Peyer's patch (tissue), 4 donors: ENCODE measurements at regions not wholly inside any gene's neighbourhood (a gene's known extent, or its start where the extent isn't known, plus 50 kb on each side); places are given as distances from the start of the nearest gene placed in this dataset.

ENCODE experiments used
- POLR2A ChIP-seq, 2 donors: fragments of 450-650 bp; IDR thresholded peaks; one replicate each; pipeline ENCODE4 v1.5.1; 2017; ENCODE audit warnings: antibody characterized with exemption in 2 of 2, mild to moderate bottlenecking in 2 of 2, moderate library complexity in 2 of 2
- TF ChIP-seq, protein P1 (sequence below), 6 experiments: fragments of 450-650 bp in 4 of 6; fragments of 200-600 bp in 2 of 6; sonication (generic) in 1 of 6; IDR thresholded peaks; one replicate each; pipeline ENCODE4 v1.5.1; 2017 to 2019; ENCODE audit warnings: antibody characterized with exemption in 6 of 6, mild to moderate bottlenecking in 3 of 6, moderate library complexity in 1 of 6

DNA sequence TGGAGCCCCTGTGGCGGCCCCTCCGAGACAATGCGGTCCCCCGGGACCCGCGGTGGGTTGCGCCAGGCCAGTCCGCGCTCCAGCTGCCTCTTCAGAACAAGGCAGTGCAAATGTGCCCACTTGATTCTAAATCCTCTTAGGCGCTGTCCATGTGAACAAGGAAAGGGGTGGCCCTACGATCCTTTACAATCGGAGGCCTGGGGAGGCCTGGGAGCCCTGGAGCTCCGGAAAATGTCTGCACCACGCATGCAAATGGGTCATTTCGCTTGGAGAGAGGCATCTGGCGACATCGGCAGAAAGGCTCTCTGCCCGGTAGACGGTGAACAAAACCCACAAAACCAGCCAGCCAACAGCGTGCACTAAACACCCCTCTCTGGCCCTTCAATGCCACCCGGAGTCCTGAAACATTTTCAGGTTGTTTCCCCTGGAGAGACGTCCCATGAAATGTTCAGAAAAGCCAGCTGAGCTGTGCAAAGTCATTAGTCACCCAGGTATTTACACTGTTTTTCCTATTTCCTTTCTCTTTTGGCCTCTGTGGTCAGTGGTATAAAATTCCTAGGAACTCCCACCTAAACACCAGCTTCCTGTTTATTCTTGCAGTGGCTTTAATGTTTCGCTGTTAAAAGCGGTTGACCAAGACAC is 102.8 kb upstream of the ZNF438 start:
- TF ChIP-seq, protein P1, sequence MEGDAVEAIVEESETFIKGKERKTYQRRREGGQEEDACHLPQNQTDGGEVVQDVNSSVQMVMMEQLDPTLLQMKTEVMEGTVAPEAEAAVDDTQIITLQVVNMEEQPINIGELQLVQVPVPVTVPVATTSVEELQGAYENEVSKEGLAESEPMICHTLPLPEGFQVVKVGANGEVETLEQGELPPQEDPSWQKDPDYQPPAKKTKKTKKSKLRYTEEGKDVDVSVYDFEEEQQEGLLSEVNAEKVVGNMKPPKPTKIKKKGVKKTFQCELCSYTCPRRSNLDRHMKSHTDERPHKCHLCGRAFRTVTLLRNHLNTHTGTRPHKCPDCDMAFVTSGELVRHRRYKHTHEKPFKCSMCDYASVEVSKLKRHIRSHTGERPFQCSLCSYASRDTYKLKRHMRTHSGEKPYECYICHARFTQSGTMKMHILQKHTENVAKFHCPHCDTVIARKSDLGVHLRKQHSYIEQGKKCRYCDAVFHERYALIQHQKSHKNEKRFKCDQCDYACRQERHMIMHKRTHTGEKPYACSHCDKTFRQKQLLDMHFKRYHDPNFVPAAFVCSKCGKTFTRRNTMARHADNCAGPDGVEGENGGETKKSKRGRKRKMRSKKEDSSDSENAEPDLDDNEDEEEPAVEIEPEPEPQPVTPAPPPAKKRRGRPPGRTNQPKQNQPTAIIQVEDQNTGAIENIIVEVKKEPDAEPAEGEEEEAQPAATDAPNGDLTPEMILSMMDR (IDR thresholded peaks at IDR 0.05) = no peak
- TF ChIP-seq POLR2A (IDR thresholded peaks at IDR 0.05) = no peak
